HG02885 (cell line): ENCODE measurements at regions not wholly inside any gene's neighbourhood (a gene's known extent, or its start where the extent isn't known, plus 50 kb on each side); places are given as distances from the start of the nearest gene placed in this dataset.

Experiments
- ATAC-seq: cut with Tn5 transposase; IDR thresholded peaks from one replicate; pipeline ENCODE4 v1.9.1; 2021; ENCODE audit warnings: mild to moderate bottlenecking; ENCODE audit not compliant: unreplicated experiment, poor library complexity

DNA sequence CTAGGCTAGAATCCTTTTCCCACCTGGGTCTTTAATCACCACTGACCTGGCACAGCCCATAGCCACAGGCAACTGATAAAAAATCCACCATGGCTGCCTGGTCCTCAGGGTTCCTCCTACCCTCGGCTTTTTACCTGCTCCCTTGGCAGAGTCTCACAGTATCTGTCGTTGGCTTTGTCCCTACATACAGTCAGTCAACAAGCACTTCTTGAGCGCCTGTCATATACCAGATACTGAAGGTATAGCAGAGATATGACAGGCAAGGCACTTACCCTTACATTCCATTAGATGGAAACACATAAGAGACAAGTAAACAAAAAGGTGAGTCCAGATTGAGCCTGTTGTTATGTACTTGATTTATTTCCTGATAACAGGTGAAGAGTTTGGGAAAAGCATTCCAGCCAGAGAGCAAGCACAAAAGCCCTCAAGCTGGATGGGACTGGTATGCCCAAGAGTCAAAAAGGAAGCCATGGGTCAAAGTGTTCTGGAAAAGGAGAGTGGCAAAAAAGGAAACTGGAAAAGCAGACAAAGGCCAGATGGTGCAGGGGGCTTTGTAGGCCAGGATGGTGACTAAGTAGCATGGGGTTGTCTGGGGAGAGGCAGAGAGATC lies 247.0 kb downstream of the CHD9NB start:
- ATAC-seq: no peak

DNA sequence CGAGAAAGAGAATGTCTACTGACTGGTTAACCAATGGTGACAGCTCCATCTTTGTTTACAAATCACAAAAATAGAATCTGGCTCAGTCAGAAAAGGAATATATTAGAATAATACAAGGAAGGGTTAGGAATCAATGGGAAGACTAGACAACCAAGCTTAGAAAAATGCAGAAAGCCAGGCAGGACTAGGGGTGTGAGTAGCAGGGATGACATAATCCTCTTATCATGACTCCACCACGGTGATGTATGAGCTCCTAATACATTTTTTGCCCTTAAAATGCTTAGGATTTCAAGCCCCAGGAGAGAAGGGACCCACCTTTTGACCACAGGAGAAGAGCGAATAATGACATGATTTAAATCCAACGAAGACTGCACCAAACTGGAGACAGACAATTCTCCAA lies 252.3 kb downstream of the CHD9NB start:
- no peak for ATAC-seq

- ATAC-seq: no peak
Observed at GRCh38 chr16:52799149-52799548, 252.2 kb upstream of the TOX3 start.

DNA sequence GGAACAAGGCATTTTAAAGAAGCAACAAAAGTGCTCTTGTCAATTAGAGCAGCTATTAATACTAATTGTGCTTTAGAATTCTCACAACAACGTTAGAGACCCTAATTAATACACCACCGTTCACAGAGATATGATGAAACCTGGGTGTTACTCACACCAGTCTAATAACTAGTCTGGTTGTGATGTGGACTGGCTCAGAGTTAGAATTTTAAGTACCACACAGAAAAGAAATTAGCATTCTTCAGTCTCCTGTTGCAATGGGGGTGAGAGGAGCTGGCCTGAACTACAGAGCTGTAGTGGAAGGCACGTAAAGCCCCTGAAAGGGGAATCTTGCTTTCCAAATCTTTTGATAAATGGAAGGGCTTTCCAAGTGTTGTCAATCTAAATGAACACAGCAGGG lies 240.8 kb upstream of the TOX3 start:
- no peak for ATAC-seq

DNA sequence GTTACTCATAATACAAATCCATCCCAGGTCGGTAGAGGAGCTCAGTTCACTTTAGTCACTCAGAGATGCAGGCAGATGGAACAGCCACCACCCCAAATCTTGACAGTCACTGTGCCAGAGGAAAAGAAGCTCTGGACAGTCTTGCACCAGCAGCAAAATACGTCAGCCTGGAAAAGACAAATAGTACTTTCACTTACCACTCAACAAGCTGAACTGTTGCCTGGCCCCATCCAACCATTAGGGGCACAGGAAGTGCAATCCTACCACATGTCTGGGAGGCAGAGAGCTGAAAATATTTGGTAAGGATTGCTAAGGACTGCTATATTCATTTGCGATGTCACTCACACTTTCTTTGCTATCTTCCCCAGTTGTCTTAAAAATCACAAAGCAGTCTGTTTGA lies 239.1 kb upstream of the TOX3 start:
- ATAC-seq: no peak

- no peak for ATAC-seq
Observed at GRCh38 chr16:52785653-52786052, 238.7 kb upstream of the TOX3 start.

GRCh38 chr16:52783616-52784015 lies 236.7 kb upstream of the TOX3 start:
- no peak for ATAC-seq

GRCh38 chr16:52781005-52781630 lies 234.2 kb upstream of the TOX3 start:
- ATAC-seq: no peak

DNA sequence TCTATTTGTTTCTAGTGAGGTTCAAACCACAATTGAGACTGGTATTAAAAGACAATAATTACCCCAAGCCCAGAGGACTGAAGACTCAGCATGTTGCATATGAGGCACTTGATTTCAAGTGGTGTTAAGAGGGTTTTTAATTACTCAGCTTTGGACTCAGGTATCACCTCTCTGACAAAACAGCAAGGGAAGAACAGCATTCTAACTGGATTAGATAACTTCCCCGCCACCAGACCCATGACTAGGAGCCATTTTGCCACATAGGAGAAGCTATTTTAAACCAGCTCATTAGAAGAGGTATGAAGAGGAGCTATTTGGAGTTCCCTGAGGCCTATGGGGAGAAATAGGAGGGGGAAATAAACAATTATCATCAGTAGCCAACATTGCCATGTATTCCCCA lies 226.1 kb upstream of the TOX3 start:
- no peak for ATAC-seq

GRCh38 chr16:52770828-52771227 lies 223.9 kb upstream of the TOX3 start:
- no peak for ATAC-seq

GRCh38 chr16:52758473-52758855 lies 211.5 kb upstream of the TOX3 start:
- no peak for ATAC-seq

GRCh38 chr16:52757746-52758472 lies 211.0 kb upstream of the TOX3 start:
- ATAC-seq: no peak

- no peak for ATAC-seq
Observed at GRCh38 chr16:52756812-52757517, 210.0 kb upstream of the TOX3 start.

DNA sequence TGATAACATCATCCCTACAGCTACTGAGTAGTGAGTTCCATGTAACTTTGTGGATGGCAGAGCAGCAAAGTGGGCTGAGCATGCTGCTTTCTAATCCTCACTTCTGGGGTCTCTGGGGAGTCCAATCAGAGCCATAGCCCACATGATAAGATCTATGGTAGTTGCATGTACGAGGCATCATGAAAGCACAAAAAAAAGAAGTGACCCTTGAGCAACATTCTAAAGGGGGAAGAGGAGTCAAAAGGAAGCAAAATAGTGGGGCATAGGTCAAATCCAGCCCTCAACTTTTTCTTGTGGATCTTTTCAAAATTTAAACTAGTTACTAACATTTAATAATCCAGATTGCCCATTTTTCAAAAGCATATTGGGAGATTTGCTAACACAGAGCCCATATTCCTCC lies 208.5 kb upstream of the TOX3 start:
- ATAC-seq: no peak

DNA sequence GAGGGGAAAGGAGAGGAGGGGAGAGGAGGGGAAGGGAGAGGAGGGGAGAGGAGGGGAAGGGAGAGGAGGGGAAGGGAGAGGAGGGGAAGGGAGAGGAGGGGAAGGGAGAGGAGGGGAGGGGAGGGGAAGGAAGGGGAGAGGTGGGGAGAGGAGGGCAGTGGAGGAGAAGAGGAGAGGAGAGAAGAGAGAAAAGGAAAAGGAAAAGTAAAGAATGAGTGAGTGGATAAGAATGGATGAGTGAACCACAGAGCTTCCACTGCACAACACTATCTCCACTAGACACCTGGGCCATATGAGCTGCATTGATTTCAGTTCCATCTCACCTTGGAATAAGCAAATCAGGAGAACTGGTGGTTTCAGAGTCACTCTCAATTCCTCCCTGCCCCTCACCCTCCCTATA lies 204.1 kb upstream of the TOX3 start:
- ATAC-seq: no peak

GRCh38 chr16:52748741-52749140 lies 201.8 kb upstream of the TOX3 start:
- ATAC-seq: no peak

DNA sequence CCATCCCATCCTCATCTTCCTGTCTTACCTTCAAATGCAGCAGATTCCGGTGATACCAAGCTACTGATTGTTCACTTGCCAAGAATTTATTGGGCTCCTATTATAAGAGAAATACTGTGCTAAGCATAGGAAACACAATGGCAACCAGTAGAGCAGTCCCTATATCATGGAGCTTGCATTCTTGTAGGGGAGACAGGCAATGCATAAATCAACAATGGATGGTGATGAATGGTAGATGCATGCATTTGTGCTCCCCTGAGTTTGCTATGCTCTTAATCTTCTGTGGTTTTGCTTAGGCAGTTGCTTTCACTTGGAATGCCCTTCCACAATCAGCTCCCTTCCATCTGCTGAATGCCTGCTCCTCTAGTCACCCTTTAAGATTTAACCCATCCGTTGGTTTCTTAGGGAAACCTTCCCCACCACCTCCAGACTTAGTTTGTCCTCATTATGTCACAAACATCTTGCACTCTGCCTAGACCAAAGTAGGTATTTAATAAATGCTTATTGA lies 200.2 kb upstream of the TOX3 start:
- no peak for ATAC-seq

GRCh38 chr16:52743707-52744106 lies 196.8 kb upstream of the TOX3 start:
- ATAC-seq: no peak

DNA sequence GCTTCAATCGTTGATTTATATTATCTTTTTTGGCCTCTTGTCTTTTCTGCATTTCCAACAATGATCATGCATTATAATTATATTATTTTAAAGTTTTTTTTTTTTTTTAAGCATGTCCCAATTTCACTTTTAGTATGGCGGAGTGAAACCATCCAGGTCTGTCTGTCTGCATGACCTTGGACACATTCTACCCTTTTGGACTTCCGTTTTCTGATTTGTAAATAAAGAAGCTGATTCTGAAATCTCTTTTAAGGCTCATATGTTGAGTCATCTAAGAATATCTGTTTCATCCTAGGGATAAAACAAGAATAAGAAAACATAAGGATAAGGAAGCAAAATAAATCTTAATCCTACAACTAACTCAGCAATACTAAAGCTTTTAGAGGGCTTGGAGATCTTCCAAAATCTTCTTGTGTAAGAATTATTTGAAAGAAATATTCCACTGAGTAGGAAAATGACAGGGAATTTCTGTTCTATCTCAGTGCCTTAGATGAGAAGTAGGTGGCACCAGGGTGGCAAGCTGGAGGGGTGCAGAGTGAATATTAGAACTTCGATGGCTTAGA lies 195.7 kb upstream of the TOX3 start:
- ATAC-seq: no peak

DNA sequence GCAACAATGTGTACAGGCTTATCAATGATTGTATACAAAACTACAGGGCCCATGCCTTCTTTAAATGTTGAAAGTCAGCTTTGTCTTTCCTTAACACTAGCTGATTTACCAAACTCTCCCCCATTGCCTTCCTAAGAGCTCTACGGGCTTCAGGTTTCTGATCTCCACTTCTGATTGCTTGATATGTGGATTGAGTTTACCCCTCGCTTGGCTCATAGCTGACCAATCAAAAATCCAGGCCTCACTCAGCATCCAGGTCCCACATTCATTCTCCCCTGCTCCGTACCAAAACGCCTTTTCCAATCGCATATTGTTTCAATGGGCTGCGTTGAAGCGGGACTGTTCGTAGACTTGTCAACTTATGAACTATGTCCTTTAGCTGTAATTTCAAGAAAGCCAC lies 195.1 kb upstream of the TOX3 start:
- ATAC-seq: no peak

- ATAC-seq: no peak
Observed at GRCh38 chr16:52741351-52741750, 194.4 kb upstream of the TOX3 start.
